ENCODE measurements at regions not wholly inside any gene's neighbourhood (a gene's known extent, or its start where the extent isn't known, plus 50 kb on each side); places are given as distances from the start of the nearest gene placed in this dataset.
"Not testable (repeated sequence)": the region's sequence is repeated elsewhere in the genome, so short reads cannot be mapped to it uniquely, and the experiment has no call there.

DNA sequence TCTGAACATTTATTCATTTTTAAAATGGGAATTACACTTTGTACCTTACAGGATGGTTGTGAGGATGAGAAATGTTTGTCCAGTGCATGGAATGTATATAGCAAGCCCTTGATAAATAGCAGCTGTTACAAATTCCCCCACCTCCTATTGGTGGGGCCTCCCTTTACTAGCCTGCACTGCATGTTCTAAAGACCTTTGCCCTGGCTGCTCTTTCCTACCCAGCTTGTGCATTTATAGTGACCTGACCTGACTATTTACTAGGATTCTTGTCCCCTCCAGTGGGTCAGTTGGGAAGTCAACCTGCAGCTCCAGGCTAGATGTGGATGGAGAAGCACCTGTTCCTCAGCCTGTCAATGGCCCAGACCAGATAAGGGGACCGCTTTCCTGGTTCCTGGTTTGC, 180.3 kb downstream of the HIPK3 start:
- Histone ChIP-seq H3K9ac (no peak overlapping the region), H3K27ac (no peak overlapping the region), H3K4me1 (no peaks in the 10 kb centered on the region), H3K4me3 (no peak overlapping the region), H4K20me1 (no peaks in the 10 kb centered on the region), H3K9me3 (replicated peaks in 1 of 11) (peaks cover 9 to 28% (median 16%) of the 10 kb centered on the region in 11 experiments), H3K4me2 (no peak overlapping the region), H3K27me3 (no peaks in the 10 kb centered on the region), H3K36me3 (no peaks in the 10 kb centered on the region)
- no peak for TF ChIP-seq Cebpa-rat (IDR thresholded peaks at IDR 0.05)

DNA sequence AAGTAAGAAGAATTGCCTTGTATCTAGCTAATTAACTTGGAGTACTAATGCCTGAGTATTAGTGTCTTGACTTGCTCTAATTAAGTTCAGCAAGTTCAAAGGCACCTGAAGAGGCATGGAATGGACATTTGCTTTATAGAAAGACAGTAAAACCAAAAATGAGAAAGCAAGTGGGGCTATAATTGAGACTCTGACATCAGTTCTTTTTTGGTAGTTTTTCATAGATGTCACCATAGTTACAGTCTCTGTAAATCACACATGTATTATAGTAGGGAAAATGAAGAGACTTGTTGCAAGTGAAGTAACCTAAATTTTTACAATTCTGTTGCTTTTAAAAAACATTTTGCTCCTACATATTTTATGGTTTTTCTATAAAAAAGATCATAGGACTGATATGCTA, 178.0 kb downstream of the HIPK3 start:
- Histone ChIP-seq H3K9ac (no peak overlapping the region), H3K4me1 (no peaks in the 10 kb centered on the region), H3K4me2 (no peak overlapping the region), H3K36me3 (no peaks in the 10 kb centered on the region), H3K27me3 (no peaks in the 10 kb centered on the region), H3K4me3 (no peak overlapping the region), H3K9me3 (replicated peaks in 1 of 11) (peaks cover 18 to 36% (median 23%) of the 10 kb centered on the region in 11 experiments), H3K27ac (no peak overlapping the region), H4K20me1 (no peaks in the 10 kb centered on the region)
- no peak for TF ChIP-seq Cebpa-rat (IDR thresholded peaks at IDR 0.05)

DNA sequence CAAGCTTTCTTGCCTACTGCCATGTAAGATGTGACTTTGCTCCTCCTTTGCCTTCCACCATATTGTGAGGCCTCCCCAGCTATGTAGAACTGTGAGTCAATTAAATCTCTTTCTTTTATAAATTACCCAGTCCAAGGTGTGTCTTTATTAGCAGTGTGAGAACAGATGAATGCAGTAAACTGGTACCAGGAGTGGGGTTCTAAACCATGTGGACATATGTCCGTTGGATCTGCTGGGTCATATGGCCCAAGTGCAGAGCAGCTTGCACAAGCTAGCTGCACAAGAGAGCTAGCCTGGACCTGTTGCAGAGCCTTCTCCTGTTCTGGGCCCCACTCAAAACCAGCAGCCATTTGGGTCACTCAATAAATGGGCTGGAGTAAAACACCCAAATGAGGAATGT, 177.1 kb downstream of the HIPK3 start:
- H3K4me1 ChIP-seq: no peaks in the 10 kb centered on the region
- no peaks in the 10 kb centered on the region for H3K27me3 ChIP-seq
- no peak overlapping the region for H3K4me3 ChIP-seq
- H4K20me1 ChIP-seq: no peaks in the 10 kb centered on the region
- no peak overlapping the region for H3K27ac ChIP-seq
- no peak overlapping the region for H3K9ac ChIP-seq
- H3K36me3 ChIP-seq: no peaks in the 10 kb centered on the region
- H3K9me3 ChIP-seq (replicated peaks in 1 of 11): peaks cover 18 to 41% (median 23%) of the 10 kb centered on the region in 11 experiments
- H3K4me2 ChIP-seq: no peak overlapping the region
- no peak for TF ChIP-seq Cebpa-rat (IDR thresholded peaks at IDR 0.05)

DNA sequence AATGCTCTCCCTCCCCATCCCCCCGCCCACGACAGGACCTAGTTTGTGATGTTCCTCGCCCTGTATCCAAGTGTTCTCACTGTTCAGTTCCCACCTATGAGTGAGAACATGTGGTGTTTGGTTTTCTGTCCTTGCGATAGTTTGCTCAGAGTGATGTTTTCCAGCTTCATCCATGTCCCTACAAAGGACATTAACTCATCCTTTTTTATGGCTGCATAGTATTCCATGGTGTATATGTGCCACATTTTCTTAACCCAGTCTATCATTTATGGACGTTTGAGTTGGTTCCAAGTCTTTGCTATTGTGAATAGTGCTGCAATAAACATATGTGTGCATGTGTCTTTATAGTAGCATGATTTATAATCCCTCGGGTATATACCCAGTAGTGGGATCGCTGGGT, 171.3 kb downstream of the HIPK3 start:
- not testable (repeated sequence) for H4K20me1 ChIP-seq, H3K36me3 ChIP-seq, H3K9ac ChIP-seq, H3K27ac ChIP-seq, H3K27me3 ChIP-seq, H3K4me3 ChIP-seq, H3K4me2 ChIP-seq, H3K4me1 ChIP-seq
- peaks cover 5 to 31% (median 14%) of the 10 kb centered on the region in 11 experiments; a peak in 19 of 22 replicates for H3K9me3 ChIP-seq (replicated peaks in 1 of 11)

DNA sequence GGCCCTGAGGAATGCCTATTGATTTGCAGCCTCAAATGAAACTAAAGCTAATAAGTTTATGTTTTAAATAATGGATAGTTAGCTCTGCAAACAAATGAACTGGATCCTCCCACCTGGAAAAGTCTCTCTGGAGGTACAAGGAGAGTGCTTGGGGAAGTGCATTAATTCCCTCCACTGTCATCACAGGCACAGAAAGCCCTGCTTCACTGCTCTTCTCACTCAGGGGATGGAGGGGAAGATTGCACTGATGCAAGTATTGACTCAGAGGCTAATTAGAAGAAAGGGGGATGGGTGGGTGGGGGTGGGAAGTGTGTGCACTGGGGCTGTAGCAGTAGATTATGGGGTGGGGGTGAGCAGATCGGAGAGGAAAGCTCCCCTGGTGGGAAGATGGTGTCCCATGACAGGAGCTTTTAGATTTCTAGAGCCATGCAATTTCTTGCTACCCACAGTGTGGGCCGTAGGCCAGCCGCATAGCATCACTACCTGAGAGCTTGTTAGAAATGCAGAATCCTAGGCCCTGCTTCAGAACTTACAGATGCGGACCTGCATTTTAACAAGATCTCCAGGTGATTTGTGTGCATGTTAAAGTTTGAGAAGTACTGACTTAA, 163.9 kb downstream of the HIPK3 start:
- Histone ChIP-seq H3K36me3 (no peaks in the 10 kb centered on the region), H4K20me1 (no peaks in the 10 kb centered on the region), H3K9ac (no peak overlapping the region), H3K4me3 (no peak overlapping the region), H3K27ac (no peak overlapping the region), H3K4me1 (0 out of 20 replicates have a peak, but pooled peaks cover 0 to 5% (median 0%) of the 10 kb centered on the region in 10 experiments), H3K9me3 (replicated peaks in 1 of 11) (0 out of 22 replicates have a peak, but pooled peaks cover 0 to 5% (median 0%) of the 10 kb centered on the region in 11 experiments), H3K4me2 (no peak overlapping the region), H3K27me3 (no peaks in the 10 kb centered on the region)
- TF ChIP-seq Cebpa-rat (IDR thresholded peaks at IDR 0.05): no peak

DNA sequence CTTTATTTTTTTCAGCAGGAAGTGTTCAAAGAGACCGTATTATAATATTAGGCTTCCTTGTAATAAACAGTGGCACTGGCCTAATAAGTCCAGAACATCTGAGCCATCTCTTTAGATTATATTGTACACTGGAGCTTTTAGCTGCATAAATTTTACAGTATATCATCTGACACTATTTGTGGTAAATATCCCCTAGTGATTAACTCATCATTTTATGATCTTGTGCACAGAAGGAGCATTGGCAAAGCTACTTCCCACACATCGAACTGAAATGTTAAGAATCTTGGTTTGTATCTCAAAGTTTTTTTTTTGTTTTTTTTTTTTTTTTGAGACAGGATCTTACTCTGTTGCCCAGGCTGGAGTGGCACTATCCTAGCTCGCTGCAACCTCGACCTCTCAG, 162.7 kb downstream of the HIPK3 start:
- H3K36me3 ChIP-seq: no peaks in the 10 kb centered on the region
- no peak overlapping the region for H3K4me2 ChIP-seq
- no peak for TF ChIP-seq Cebpa-rat (IDR thresholded peaks at IDR 0.05)
- no peak overlapping the region for H3K4me3 ChIP-seq
- H3K4me1 ChIP-seq: 0 out of 20 replicates have a peak, but pooled peaks cover 0 to 5% (median 0%) of the 10 kb centered on the region in 10 experiments
- 0 out of 22 replicates have a peak, but pooled peaks cover 0 to 5% (median 0%) of the 10 kb centered on the region in 11 experiments for H3K9me3 ChIP-seq (replicated peaks in 1 of 11)
- no peaks in the 10 kb centered on the region for H3K27me3 ChIP-seq
- no peak overlapping the region for H3K9ac ChIP-seq
- H3K27ac ChIP-seq: no peak overlapping the region
- H4K20me1 ChIP-seq: no peaks in the 10 kb centered on the region

DNA sequence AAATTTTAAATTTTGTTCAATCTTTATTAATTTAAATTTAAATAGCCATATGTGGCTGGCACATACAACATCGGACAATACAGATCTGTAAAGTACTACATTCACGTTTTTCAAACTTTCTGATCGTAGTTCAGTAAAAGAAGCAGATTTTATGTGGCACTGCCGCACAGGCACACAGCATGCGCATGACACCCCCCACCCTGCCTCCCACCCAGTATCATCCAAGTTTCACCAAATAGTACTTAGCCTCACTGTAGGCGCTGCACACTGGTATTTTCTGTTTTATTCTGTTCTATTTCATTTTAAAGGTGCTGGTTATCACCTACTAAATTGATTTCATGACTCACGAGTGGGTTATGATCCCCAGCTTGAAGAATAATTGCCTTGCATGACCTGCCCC, 159.9 kb downstream of the HIPK3 start:
- TF ChIP-seq Cebpa-rat (IDR thresholded peaks at IDR 0.05): no peak
- no peaks in the 10 kb centered on the region for H3K9me3 ChIP-seq (replicated peaks in 1 of 11)
- H3K4me1 ChIP-seq: 0 out of 20 replicates have a peak, but pooled peaks cover 0 to 5% (median 0%) of the 10 kb centered on the region in 10 experiments
- no peaks in the 10 kb centered on the region for H3K27me3 ChIP-seq
- H3K36me3 ChIP-seq: no peaks in the 10 kb centered on the region
- no peak overlapping the region for H3K9ac ChIP-seq
- H3K4me3 ChIP-seq: no peak overlapping the region
- no peak overlapping the region for H3K27ac ChIP-seq
- H3K4me2 ChIP-seq: no peak overlapping the region
- no peaks in the 10 kb centered on the region for H4K20me1 ChIP-seq

DNA sequence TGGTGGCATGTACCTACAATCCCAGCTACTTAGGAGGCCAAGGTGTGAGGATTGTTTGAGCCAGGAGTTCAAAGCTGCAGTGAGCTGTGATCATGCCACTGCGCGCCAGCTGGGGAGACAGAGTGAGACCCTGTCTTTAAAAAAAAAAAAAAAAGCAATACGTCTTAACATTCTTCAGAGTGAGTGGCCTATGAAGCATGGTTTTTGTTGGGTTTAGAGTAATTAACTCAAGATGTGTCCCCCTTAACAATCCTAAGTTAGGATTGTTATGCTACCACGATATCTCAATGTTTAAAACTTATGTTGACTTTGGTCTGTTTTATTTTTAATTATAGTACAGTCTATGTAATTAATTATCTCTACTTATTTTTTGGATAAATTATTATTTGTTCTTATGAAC, 156.1 kb downstream of the HIPK3 start:
- Histone ChIP-seq H3K27me3 (no peaks in the 10 kb centered on the region), H3K27ac (no peak overlapping the region), H3K9me3 (replicated peaks in 1 of 11) (no peaks in the 10 kb centered on the region), H4K20me1 (no peaks in the 10 kb centered on the region), H3K9ac (no peak overlapping the region), H3K36me3 (no peaks in the 10 kb centered on the region), H3K4me3 (no peak overlapping the region), H3K4me1 (no peaks in the 10 kb centered on the region), H3K4me2 (no peak overlapping the region)
- TF ChIP-seq Cebpa-rat (IDR thresholded peaks at IDR 0.05): no peak

DNA sequence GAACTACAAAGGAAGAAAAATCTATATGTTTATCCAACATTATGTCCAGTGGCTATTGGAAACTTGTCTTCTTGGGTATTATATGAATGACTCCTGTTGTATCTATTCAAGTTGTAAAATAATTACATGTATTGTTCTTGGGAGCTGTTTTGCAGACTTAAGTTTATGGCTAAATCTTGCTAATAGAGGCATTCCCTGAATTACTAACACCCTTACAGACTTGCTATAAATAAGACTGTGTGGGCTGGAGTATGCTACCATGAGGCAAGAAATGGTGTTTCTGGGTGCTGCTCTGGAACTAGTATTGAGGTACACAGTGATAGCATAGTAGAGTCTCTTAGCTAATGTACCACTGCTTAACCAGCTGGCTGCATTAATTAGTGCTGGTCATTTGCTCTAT, 155.1 kb downstream of the HIPK3 start:
- Histone ChIP-seq H3K27ac (no peak overlapping the region), H4K20me1 (no peaks in the 10 kb centered on the region), H3K27me3 (no peaks in the 10 kb centered on the region), H3K4me1 (no peaks in the 10 kb centered on the region), H3K36me3 (no peaks in the 10 kb centered on the region), H3K4me3 (no peak overlapping the region), H3K9me3 (replicated peaks in 1 of 11) (no peaks in the 10 kb centered on the region), H3K9ac (no peak overlapping the region), H3K4me2 (no peak overlapping the region)
- TF ChIP-seq Cebpa-rat (IDR thresholded peaks at IDR 0.05): no peak

DNA sequence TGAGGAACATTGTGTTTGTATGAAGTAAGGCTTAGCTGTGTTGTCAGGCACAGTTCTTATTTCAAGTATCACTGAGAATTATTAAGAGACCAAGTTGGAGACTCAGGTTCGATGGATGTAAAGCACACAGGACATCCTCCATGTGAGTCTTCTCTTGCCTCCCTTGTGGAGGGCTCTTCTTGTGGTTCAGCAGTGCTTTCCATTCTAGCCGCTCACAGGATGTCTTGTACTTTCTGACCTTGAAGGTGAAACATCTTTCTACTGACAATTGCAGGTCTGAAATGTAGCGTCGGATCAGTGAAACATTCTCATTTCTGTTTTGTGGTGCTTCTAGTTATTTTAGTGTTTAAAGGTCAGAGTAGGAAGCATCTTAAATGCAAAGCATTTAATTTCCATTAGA, 154.6 kb downstream of the HIPK3 start:
- no peak for TF ChIP-seq Cebpa-rat (IDR thresholded peaks at IDR 0.05)
- Histone ChIP-seq H3K4me2 (no peak overlapping the region), H3K27ac (no peak overlapping the region), H3K9me3 (replicated peaks in 1 of 11) (no peaks in the 10 kb centered on the region), H3K27me3 (no peaks in the 10 kb centered on the region), H3K36me3 (no peaks in the 10 kb centered on the region), H3K4me1 (no peaks in the 10 kb centered on the region), H3K9ac (no peak overlapping the region), H4K20me1 (no peaks in the 10 kb centered on the region), H3K4me3 (no peak overlapping the region)
